ENCODE measurements at regions not wholly inside any gene's neighbourhood (a gene's known extent, or its start where the extent isn't known, plus 50 kb on each side); places are given as distances from the start of the nearest gene placed in this dataset.
"Not testable (repeated sequence)": the region's sequence is repeated elsewhere in the genome, so short reads cannot be mapped to it uniquely, and the experiment has no call there.

GRCh38 chr14:19173188-19173587 is 206.0 kb downstream of the POTEM start:
- not testable (repeated sequence) for TF ChIP-seq CTCF, POLR2A (IDR thresholded peaks at IDR 0.05)

Data from sigmoid colon (tissue), 3 donors.